Stimulated activated CD4-positive, alpha-beta T cell treated with anti-CD3 and anti-CD28 coated beads, Interleukin-15, amount 100 ng/mL, for 1 hour (primary cell): ENCODE measurements at regions not wholly inside any gene's neighbourhood (a gene's known extent, or its start where the extent isn't known, plus 50 kb on each side); places are given as distances from the start of the nearest gene placed in this dataset.
"Not testable (repeated sequence)": the region's sequence is repeated elsewhere in the genome, so short reads cannot be mapped to it uniquely, and the experiment has no call there.

Experiments used
- DNase-seq, 2 donors: peaks; one replicate each; pipeline ENCODE4 v3.0.0-alpha.2; 2020; ENCODE audit warnings: low read depth in 1 of 2, low spot score in 1 of 2

DNA sequence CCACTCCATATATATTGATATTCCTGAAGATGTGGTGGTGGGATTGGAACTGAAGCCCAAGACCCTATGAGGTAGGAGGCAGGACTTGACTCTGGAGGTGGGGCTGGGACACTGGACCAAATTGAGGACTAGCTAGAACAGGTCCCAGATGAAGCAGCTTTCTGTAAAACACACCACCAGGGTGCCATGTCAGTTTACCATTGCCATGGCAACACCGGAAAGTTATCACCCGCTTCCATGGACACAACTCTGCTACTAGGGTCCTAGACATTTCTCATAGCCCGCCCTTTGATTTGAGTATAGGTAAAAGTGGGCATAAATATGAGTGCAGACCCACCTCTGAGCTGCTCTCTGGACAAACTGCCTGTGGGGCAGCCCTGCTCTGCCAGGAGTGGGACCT lies 490.5 kb upstream of the PFKP start:
- no peak for DNase-seq

DNA sequence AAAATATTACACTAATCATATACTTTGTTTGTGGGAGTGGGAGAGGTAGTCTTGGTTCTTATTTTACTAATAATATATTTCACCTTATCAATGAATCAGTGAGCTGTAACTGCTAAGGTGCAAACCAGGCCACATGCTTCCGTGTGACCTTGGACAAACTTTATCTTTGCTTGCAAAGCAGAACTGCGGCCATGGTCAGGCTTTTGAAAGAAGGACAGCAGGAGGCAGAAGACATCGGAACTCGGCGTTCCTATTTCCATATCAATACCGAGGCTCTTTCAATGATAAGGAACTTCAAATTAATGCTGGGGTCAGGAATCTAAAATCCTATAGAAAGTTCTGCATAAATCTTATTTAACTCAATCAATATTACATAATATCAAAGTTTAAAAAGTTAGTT lies 491.9 kb upstream of the PFKP start:
- DNase-seq: no peak

- no peak for DNase-seq
Observed at GRCh38 chr10:2572611-2573010, 494.7 kb upstream of the PFKP start.

DNA sequence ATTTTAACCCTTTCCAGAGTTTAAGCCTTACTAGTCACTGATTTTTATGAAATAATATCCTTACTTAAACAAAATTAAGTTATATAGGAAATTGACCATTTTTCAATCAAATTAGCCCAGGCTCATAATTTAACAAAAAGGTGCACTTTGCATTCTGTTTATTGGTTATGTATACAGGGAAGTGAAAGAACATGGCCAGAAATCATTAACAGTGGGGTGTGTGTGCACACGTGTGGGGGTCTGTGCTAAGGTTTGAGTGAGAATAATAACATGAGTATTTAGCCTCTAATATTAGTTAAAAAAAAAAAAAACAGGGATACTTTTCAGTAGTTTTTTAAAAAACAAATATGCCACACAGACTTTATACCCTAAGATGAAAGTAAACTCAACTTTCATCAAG lies 510.5 kb upstream of the PFKP start:
- DNase-seq: no peak

DNA sequence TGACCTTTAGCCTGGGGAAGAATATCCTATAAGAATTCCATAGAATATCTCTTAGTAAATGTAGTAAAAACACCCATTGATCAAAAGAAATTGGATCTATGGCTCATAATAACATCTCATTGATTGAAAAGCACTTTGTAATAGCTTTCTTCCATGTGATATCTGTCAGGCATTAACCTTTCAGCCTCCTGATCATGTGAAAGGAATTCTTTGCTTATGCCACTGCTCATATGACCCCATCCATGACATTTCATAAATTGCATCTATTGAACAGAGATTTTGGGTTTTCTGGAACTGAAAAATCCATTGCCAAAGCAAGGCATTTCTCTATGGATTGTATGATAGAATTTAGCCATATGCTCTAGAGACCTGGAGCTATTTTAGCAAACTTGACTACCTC lies 519.3 kb upstream of the PFKP start:
- no peak for DNase-seq

- DNase-seq: no peak
Observed at GRCh38 chr10:2547606-2548005, 519.7 kb upstream of the PFKP start.

DNA sequence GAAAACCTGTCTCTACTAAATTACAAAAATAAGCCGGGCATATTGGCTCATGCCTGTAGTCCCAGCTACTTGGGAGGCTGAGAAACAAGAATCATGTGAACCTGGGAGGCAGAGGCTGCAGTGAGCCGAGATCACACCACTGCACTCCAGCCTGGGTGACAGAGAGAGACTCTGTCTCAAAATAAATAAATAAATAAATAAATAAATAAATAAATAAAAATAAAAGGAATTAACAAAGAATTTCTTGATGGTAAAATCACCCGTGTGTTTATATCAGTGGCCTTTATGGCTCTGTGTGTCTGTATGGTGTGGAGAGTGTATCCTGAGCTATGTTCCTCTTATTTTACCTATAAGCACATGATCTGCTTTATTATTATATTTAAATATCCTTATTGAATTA lies 520.5 kb upstream of the PFKP start:
- DNase-seq: not testable (repeated sequence)

GRCh38 chr10:2543974-2544373 lies 523.4 kb upstream of the PFKP start:
- no peak for DNase-seq

- no peak for DNase-seq
Observed at GRCh38 chr10:2543142-2543886, 524.0 kb upstream of the PFKP start.

DNA sequence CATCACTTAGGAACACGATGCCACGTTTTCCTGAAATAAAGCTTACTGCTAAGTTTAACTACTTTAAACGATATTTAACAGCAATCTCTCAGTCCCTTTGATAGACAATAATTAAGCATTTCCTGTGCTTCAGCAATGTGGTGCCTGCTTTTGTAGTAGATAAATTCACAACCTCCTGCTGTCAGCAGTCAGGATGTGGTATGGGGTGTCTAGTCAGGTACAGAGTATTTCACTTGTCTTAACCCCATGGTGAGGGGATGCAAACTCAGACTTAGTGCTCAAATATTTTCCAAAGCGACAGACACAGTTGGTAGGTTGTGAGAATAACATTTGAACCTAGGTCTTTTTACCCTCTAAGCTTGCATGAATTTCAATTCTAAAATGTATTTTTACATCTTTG lies 526.2 kb upstream of the PFKP start:
- DNase-seq: no peak

DNA sequence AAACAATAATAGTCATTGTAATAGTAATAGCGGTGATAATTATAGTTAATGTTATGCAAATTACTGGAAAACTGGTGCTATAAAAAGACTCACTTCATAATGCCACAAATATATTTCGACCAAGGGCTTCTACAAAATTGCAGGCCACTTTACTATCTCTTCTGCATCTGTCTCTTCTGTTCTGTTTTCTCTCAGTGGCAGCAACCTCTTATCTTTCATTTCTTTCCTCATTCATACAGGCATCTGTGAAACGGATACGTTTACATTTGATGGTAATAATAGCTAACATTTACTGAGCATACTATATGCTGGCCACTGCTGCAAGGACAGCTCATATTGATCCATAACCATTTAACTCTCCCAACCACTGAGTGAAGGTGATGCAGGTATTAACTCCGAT lies 537.4 kb upstream of the PFKP start:
- DNase-seq: no peak

DNA sequence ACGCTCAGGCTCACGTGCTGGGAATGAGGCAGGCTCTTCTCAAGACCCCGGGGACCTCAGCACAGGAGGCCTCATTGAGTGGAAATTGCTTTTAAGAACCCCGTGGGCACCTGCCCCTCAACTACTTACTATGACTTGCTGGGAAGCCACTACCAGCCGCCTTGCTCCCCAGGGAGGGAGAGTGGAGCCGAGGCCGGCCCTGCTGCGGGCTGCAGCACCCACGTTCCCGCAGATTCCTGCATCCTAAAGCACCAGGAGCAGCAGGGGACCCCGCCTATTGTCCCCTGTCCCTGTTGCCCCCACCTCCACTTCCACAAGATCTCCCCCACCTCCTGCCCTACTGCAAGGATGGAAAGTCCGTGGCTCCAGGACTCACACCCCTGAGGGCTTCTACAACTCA lies 541.6 kb upstream of the PFKP start:
- no peak for DNase-seq

- no peak for DNase-seq
Observed at GRCh38 chr10:2519139-2519538, 548.2 kb upstream of the PFKP start.

DNA sequence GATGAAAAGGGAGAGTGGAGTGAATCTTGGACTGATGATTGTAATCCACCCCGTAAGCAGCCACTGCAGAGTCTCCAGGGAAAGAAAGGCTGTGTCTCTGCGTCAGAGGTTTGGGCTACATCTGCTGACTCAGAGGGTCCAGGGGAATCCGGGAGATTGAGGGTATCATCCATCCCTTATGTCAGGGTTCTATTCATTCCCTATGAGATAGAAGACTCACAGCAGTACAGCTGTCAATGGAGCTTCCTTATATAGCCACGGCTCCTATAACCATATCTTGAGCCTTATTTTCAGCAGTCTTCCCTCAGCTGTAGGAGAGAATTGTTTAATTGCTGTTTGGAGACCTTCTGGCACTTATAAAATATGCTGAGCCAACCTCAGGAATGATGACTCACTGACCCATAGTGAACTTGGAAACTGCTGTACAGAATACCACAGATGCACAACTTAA lies 558.2 kb upstream of the PFKP start:
- no peak for DNase-seq

DNA sequence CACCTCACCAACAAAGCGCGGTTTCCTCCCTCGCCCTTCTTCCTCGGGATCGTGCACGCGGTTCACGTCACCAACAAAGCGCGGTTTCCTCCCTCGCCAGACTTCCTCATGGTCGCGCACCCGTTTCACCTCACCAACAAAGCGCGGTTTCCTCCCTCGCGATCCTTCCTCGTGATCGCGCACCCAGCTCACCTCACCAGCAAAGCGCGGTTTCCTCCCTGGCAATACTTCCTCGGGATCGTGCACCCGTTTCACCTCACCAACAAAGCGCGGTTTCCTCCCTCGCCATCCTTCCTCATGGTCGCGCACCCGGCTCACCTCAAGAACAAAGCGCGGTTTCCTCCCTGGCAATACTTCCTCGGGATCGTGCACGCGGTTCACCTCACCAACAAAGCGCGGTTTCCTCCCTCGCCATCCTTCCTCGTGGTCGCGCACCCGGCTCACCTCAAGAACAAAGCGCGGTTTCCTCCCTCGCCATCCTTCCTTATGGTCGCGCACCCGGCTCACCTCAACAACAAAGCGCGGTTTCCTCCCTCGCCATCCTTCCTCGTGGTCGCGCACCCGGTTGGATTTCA lies 565.9 kb upstream of the PFKP start:
- not testable (repeated sequence) for DNase-seq

- no peak for DNase-seq
Observed at GRCh38 chr10:2494399-2494798, 572.9 kb upstream of the PFKP start.

DNA sequence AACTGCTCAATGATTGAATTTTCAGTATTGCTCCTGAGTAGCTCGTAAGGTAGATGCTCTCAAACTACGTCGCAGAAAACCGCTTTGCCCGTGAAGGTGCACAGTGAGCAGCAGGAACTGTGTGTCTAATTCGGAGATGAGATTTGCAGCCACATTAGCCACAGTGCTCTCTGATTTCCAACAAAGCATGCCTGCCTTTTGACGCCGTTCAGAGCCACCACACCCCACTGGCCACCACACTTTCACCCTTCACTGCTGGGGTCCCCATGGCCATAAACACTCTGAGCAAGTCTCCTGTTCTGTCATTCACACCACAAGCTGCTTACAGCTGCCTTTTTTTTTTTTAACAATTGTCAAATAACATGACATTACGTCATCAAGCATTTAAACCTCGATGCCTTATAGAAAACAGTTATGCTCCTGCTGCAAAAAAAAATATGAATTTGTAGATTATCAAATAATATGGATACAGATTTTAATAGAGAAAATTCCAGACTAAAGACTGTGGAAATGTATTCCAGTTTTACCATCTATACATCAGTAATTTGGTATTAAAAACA lies 578.8 kb upstream of the PFKP start:
- no peak for DNase-seq

DNA sequence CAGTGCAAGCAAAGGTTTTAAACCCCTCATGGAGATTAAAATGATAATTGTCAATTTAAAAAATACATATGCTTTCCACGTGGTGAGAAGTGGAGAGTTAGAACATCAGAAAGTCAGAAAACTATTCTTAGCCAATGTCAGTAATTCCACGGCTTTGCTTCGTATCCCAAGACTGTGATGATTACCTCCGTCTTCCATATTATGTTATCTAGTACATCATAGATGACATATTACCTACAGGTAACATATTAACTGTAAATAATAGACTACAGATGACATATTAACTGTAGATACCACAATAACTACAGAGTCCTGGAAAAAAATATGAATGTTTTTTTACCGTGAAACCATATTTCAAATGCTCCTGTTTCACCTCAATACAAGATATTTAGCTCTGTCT lies 579.4 kb upstream of the PFKP start:
- no peak for DNase-seq

GRCh38 chr10:2478656-2479055 lies 588.7 kb upstream of the PFKP start:
- no peak for DNase-seq

DNA sequence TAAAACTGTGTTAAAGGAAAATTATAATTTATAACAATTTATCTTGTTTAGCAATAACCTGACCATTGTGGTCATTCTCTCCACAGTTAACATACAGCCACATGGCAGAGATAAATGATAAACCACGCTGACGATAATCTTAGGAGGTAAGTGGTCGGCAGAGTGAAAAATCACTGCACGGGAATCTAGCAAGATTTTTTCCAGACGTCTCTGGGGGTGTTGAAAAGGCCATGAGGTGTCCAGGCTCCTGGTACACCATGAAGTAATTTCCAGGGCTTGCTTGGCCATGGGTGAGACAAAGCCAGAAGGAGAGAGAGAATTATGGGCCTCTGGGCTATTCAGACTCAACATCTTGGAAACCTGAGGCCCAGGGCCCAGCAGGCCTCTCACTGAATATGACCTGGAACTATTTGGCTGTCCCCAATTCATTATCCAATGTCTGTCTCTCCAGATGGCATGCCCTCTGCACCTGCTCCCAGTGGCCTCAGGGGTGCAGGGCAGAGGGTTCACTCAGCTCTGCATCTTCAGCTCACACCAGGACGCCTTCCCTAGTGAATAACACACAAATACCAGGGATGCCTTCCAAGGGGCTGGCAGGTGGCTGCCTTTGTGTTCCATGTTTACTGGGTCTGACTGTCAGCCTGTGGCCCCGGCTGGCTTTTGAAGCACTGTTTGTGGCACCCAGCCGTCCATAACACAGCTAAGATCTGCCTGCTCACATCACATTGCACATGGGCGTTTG lies 590.4 kb upstream of the PFKP start:
- DNase-seq: no peak

DNA sequence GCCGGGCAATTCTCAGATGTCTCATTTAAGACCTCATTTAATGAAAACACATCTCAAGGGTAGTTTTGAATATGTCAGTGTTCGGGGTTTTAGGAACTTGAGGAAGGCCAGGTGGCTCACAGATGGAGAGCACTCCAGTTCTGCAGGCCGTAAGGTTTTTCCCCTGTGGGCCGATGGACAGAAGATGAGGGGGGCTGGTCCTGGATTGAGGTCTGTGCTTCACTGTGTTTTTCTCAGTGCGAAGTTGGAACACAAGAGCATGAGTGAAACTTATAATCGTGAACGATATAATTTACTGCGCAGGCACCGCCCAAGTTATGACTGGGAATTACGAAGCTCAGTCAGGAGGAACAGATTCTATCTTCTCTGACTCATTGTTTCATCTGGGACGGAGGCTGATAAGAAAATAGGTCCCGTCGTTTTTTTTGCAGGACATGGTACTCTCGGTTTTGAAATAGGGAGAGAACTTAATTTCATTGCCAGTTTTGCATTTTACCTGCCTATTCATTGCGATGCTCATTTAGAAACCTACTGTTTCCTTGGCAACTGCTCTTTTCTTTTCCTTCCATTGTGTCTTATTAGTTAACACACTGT lies 591.0 kb upstream of the PFKP start:
- no peak for DNase-seq

GRCh38 chr10:2475711-2476217 lies 591.6 kb upstream of the PFKP start:
- DNase-seq: no peak
